ENCODE measurements at regions not wholly inside any gene's neighbourhood (a gene's known extent, or its start where the extent isn't known, plus 50 kb on each side); places are given as distances from the start of the nearest gene placed in this dataset.

DNA sequence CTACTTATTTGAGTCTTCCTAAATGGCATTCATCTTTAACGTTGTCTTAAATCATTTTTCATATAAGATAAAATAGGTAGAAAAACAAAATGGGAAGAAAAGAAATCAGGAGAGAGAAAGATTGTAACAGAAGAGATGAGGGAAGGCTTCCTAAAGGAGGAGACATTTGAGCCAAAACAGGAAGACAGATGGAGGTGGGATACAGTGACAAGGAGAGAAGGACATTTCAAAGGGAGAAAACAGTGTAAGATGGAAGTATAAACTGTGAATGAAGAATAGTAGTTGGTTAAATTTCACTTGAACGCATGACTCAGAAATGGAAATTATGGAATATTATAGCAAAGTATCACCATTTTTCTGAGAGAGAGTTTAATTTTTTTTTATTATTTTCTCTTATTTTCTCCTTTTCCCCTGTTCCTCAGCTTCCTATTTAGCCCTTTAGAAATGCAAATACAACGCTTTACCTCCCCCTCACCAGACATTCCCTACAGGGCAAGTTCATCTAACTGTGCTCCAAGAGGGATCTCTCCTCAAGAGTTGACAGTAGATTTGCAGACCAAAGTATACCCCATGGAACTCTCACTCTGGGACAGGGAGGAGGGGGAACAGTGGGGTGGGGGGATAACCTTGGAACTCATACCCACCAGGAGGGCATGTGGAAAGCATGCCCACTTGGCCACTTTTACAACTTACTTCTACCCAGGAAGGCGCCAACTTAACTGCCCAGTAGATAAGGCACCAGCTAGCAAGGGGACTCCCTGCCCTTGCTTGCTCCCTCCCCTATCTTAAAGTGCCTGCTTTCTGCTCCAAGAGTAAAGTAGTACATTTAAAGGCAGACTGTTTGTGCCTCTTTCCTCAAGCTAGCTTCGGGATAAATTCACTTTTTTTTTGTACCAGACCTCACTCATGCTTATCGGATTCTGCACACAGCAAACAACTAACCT lies 304.7 kb upstream of the POU5F2 start:
- H3K36me3 ChIP-seq: peaks cover 5 to 40% (median 16%) of the 10 kb centered on the region in 4 donors
- no peaks in the 10 kb centered on the region for H3K27me3 ChIP-seq
- WGBS: 93% methylated on average over 6 of the region's 6 CpGs
- no peak for TF ChIP-seq POLR2A (IDR thresholded peaks at IDR 0.05; ENCODE audit: low read depth)
- no peak for TF ChIP-seq CTCF (IDR thresholded peaks at IDR 0.05)
- no peak for TF ChIP-seq POLR2AphosphoS5 (IDR thresholded peaks at IDR 0.05)
- no peak for TF ChIP-seq EP300 (IDR thresholded peaks at IDR 0.05)
- no peak overlapping the region for H3K27ac ChIP-seq (replicated peaks in 1 of 4)
- no peaks in the 10 kb centered on the region for H3K9me3 ChIP-seq
- no peak overlapping the region for H3K4me3 ChIP-seq
- DNase-seq (ENCODE audit: extremely low spot score): no peak
- H3K4me1 ChIP-seq: no peaks in the 10 kb centered on the region
- intact Hi-C loops (cut with DNase I): no loop called here

GRCh38 chr5:94043311-94043710 lies 301.9 kb upstream of the POU5F2 start:
- DNase-seq (ENCODE audit: extremely low spot score): no peak
- H3K9me3 ChIP-seq: no peaks in the 10 kb centered on the region
- no peaks in the 10 kb centered on the region for H3K27me3 ChIP-seq
- no peak overlapping the region for H3K4me3 ChIP-seq
- peaks cover 2 to 30% (median 3%) of the 10 kb centered on the region in 4 donors for H3K36me3 ChIP-seq
- no peak for TF ChIP-seq CTCF (IDR thresholded peaks at IDR 0.05)
- TF ChIP-seq EP300 (IDR thresholded peaks at IDR 0.05): no peak
- TF ChIP-seq POLR2AphosphoS5 (IDR thresholded peaks at IDR 0.05): no peak
- TF ChIP-seq POLR2A (IDR thresholded peaks at IDR 0.05; ENCODE audit: low read depth): no peak
- intact Hi-C loops (cut with DNase I): no loop called here
- no peak overlapping the region for H3K27ac ChIP-seq (replicated peaks in 1 of 4)
- H3K4me1 ChIP-seq: no peaks in the 10 kb centered on the region

GRCh38 chr5:94040591-94041148 lies 299.3 kb upstream of the POU5F2 start:
- no peaks in the 10 kb centered on the region for H3K4me1 ChIP-seq
- WGBS: 92% methylated on average over 7 of the region's 7 CpGs
- no peaks in the 10 kb centered on the region for H3K9me3 ChIP-seq
- TF ChIP-seq CTCF (IDR thresholded peaks at IDR 0.05) (no peak), POLR2A (IDR thresholded peaks at IDR 0.05; ENCODE audit: low read depth) (no peak), EP300 (IDR thresholded peaks at IDR 0.05) (no peak), POLR2AphosphoS5 (IDR thresholded peaks at IDR 0.05) (no peak)
- no peaks in the 10 kb centered on the region for H3K27me3 ChIP-seq
- H3K36me3 ChIP-seq: peaks cover 0 to 30% (median 0%) of the 10 kb centered on the region in 4 donors
- no peak overlapping the region for H3K4me3 ChIP-seq
- intact Hi-C loops (cut with DNase I): no loop called here
- DNase-seq (ENCODE audit: extremely low spot score): no peak
- no peak overlapping the region for H3K27ac ChIP-seq (replicated peaks in 1 of 4)

- Histone ChIP-seq H3K27ac (replicated peaks in 1 of 4) (no peak overlapping the region), H3K4me1 (no peaks in the 10 kb centered on the region), H3K36me3 (peaks cover 0 to 19% (median 0%) of the 10 kb centered on the region in 4 donors), H3K27me3 (no peaks in the 10 kb centered on the region), H3K4me3 (no peak overlapping the region), H3K9me3 (no peaks in the 10 kb centered on the region)
- intact Hi-C loops (cut with DNase I): no loop called here
- no peak for DNase-seq (ENCODE audit: extremely low spot score)
- TF ChIP-seq EP300 (IDR thresholded peaks at IDR 0.05): no peak
- TF ChIP-seq POLR2A (IDR thresholded peaks at IDR 0.05; ENCODE audit: low read depth): no peak
- TF ChIP-seq CTCF (IDR thresholded peaks at IDR 0.05): no peak
- no peak for TF ChIP-seq POLR2AphosphoS5 (IDR thresholded peaks at IDR 0.05)
Measured at GRCh38 chr5:94039101-94039500, 297.7 kb upstream of the POU5F2 start.

Data from esophagus muscularis mucosa (tissue), 4 donors.